GM12878 (cell line): ENCODE measurements at regions not wholly inside any gene's neighbourhood (a gene's known extent, or its start where the extent isn't known, plus 50 kb on each side); places are given as distances from the start of the nearest gene placed in this dataset.

Source experiments
- ATAC-seq: fragments of 200-7000 bp; cut with Tn5 transposase; 3 replicates; pipeline ENCODE4 v1.9.1; 2020; ENCODE audit warnings: mild to moderate bottlenecking, moderate library complexity
- BruUV-seq: library from RNA; stranded (reverse); fragments of 400-500 nt; replicated peaks from 2 replicates; lab custom pipeline; 2021; lab: Mats Ljungman, UMichigan
- CTCF ChIA-PET: fragments of 300-600 bp; sonication (Branson Sonifier 250); formaldehyde crosslinking; extraction: SDS; loops from one replicate; lab custom pipeline; 2021; ENCODE audit warnings: inconsistent platforms; lab: Yijun Ruan, JAX
- POLR2A ChIA-PET: fragments of 350-600 bp; formaldehyde crosslinking; extraction: SDS; loops from one replicate; lab custom pipeline; 2021; ENCODE audit warnings: inconsistent platforms; lab: Charles Lee
- RAD21 ChIA-PET: fragments of 300-600 bp; sonication (Branson Sonifier 250); formaldehyde crosslinking; loops from one replicate; lab custom pipeline; 2023; ENCODE audit warnings: antibody characterized with exemption; ENCODE audit not compliant: unreplicated experiment; lab: Charles Lee
- SMC1A ChIA-PET: fragments of 300-600 bp; sonication (Branson Sonifier 250); formaldehyde crosslinking; loops from one replicate; lab custom pipeline; 2023; ENCODE audit not compliant: unreplicated experiment, uncharacterized antibody; lab: Charles Lee
- DNase-seq: peaks from one replicate; pipeline ENCODE4 v3.0.0-alpha.2; 2011; ENCODE audit warnings: low read depth, low spot score
- FAIRE-seq: peaks from 3 replicates; lab custom pipeline; 2011; peaks lifted over from hg19 to GRCh38; lab: Jason Lieb, UNC
- H2AFZ ChIP-seq: 2 replicates; pipeline ENCODE4 v1.6.0; 2011; ENCODE audit warnings: low read depth, low read length, control low read depth; ENCODE audit not compliant: control insufficient read depth
- H3K27ac ChIP-seq: 2 replicates; pipeline ENCODE4 v1.5.1; 2011; ENCODE audit warnings: control low read depth; ENCODE audit not compliant: control insufficient read depth, insufficient read depth
- H3K27me3 ChIP-seq, 2 experiments: replicated peaks in 1 of 2; 2 replicates each; pipeline versions ENCODE4 v1.6.0 to v1.6.1; 2011; ENCODE audit warnings: low read length in 1 of 2; ENCODE audit not compliant: control insufficient read depth in 2 of 2, insufficient read depth in 2 of 2
- H3K36me3 ChIP-seq, 2 experiments: 2 replicates each; pipeline ENCODE4 v1.5.1; 2011; ENCODE audit warnings: low read length in 1 of 2; ENCODE audit not compliant: control insufficient read depth in 2 of 2, insufficient read depth in 2 of 2
- H3K4me1 ChIP-seq: 2 replicates; pipeline ENCODE4 v1.6.1; 2011; ENCODE audit warnings: mild to moderate bottlenecking, low read length, moderate library complexity, mixed read lengths; ENCODE audit not compliant: control insufficient read depth, insufficient read depth
- H3K4me2 ChIP-seq: 2 replicates; pipeline ENCODE4 v1.6.0; 2011; ENCODE audit warnings: control low read depth; ENCODE audit not compliant: control insufficient read depth, insufficient read depth
- H3K4me3 ChIP-seq: fragments of 200-600 bp; sonication (generic); 2 replicates; pipeline ENCODE4 v1.5.1; 2016
- H3K79me2 ChIP-seq: 2 replicates; pipeline ENCODE4 v1.6.0; 2011; ENCODE audit warnings: low read length; ENCODE audit not compliant: control insufficient read depth, insufficient read depth
- H3K9ac ChIP-seq: 2 replicates; pipeline ENCODE4 v1.8.0; 2011; ENCODE audit warnings: low read length, control low read depth, mixed read lengths; ENCODE audit not compliant: control insufficient read depth, insufficient read depth
- H3K9me3 ChIP-seq: replicated peaks from 3 replicates; pipeline ENCODE4 v1.5.1; 2011; ENCODE audit warnings: mild to moderate bottlenecking, low read length; ENCODE audit not compliant: control insufficient read depth, insufficient read depth
- H4K20me1 ChIP-seq: 2 replicates; pipeline ENCODE4 v1.6.0; 2011; ENCODE audit not compliant: control insufficient read depth, insufficient read depth
- E2F8 ChIP-seq: fragments of 450-650 bp; IDR thresholded peaks from 2 replicates; pipeline ENCODE4 v1.6.1; 2018; ENCODE audit warnings: mild to moderate bottlenecking, low read depth, moderate library complexity; ENCODE audit not compliant: partially characterized antibody
- ZBTB33 ChIP-seq: fragments of 450-650 bp; IDR thresholded peaks from 2 replicates; pipeline ENCODE4 v1.6.1; 2017; ENCODE audit warnings: mild to moderate bottlenecking
- ZNF687 ChIP-seq: fragments of 450-650 bp; IDR thresholded peaks from 2 replicates; pipeline ENCODE4 v1.6.1; 2017; ENCODE audit warnings: mild to moderate bottlenecking, moderate library complexity
- WGBS: methylation state at CpG from one replicate; pipeline ENCODE4 v1.1.6; 2016; ENCODE audit warnings: low lambda C conversion rate; ENCODE audit not compliant: insufficient replicate concordance, insufficient coverage; ENCODE audit errors: missing lambda C conversion rate; 5-methylcytosine and 5-hydroxymethylcytosine counted together
- in situ Hi-C: fragments of 300-500 bp; cut with MboI; formaldehyde crosslinking; loops from 9 replicates; pipeline ENCODE4 v1.14.3; 2018; ENCODE audit warnings: mixed read lengths
- intact Hi-C: fragments of 100-400 bp; cut with micrococcal nuclease; formaldehyde crosslinking; loops from one replicate; pipeline ENCODE4 v1.14.2; 2022; ENCODE audit not compliant: unreplicated experiment

- TF ChIP-seq ZNF687 (no peak), ZBTB33 (no peak)
These were observed 87.3 kb upstream of the SHH start (continued) for GRCh38 chr7:155899596-155899995.

- ChIA-PET POLR2A (no interaction called here), CTCF (no interaction called here), RAD21 (no interaction called here)
- H3K4me2 ChIP-seq, result no peak overlapping the region
- 38% methylated on average over 16 of the region's 16 CpGs for WGBS
- DNase-seq (no peak), FAIRE-seq (no peak)
- no peaks in the 10 kb centered on the region for H4K20me1 ChIP-seq
- H3K36me3 ChIP-seq, result no peaks in the 10 kb centered on the region
- no peak overlapping the region for H3K9ac ChIP-seq
- no peaks in the 10 kb centered on the region for H3K4me1 ChIP-seq
- no peak overlapping the region for H3K4me3 ChIP-seq
- no peak for TF ChIP-seq E2F8
- TF ChIP-seq, all 136 proteins: peak for 0
- no peak for ATAC-seq
- Histone ChIP-seq H3K9me3 (no peaks in the 10 kb centered on the region; the same call in 2 of the 3 replicates), H3K79me2 (no peaks in the 10 kb centered on the region), H2AFZ (no peak overlapping the region), H3K27me3 (no peaks in the 10 kb centered on the region; a peak in 1 of 4 replicates), H3K27ac (no peak overlapping the region)
- in situ Hi-C loops (no loop called here), intact Hi-C loops (no loop called here)
- SMC1A ChIA-PET, result no interaction called here
- BruUV-seq, result no TSS peak
These were observed 85.6 kb upstream of the SHH start for GRCh38 chr7:155897758-155898386.
